ENCODE measurements at regions not wholly inside any gene's neighbourhood (a gene's known extent, or its start where the extent isn't known, plus 50 kb on each side); places are given as distances from the start of the nearest gene placed in this dataset.

GRCh38 chr2:2769481-2770431, 438.7 kb upstream of the MYT1L start:
- no peak overlapping the region for H3K4me3 ChIP-seq (ENCODE audit: low read depth, low read length)
- no peak for TF ChIP-seq CTCF (IDR thresholded peaks at IDR 0.05; ENCODE audit: insufficient read depth, low read length, poor library complexity, severe bottlenecking)
- H3K27me3 ChIP-seq (ENCODE audit: control insufficient read depth, insufficient read depth, low read length): peaks cover 4% of the 10 kb centered on the region
- DNase-seq (ENCODE audit: low read depth): no peak
- no peaks in the 10 kb centered on the region for H3K36me3 ChIP-seq (ENCODE audit: control insufficient read depth, insufficient read depth, low read length)

- TF ChIP-seq CTCF (IDR thresholded peaks at IDR 0.05; ENCODE audit: insufficient read depth, low read length, poor library complexity, severe bottlenecking): no peak
- DNase-seq (ENCODE audit: low read depth): no peak
These were observed 437.4 kb upstream of the MYT1L start for GRCh38 chr2:2768476-2768875.

GRCh38 chr2:2767837-2768236, 436.8 kb upstream of the MYT1L start:
- Histone ChIP-seq H3K4me3 (ENCODE audit: low read depth, low read length) (no peak overlapping the region), H3K36me3 (ENCODE audit: control insufficient read depth, insufficient read depth, low read length) (no peaks in the 10 kb centered on the region), H3K27me3 (ENCODE audit: control insufficient read depth, insufficient read depth, low read length) (peaks cover 4% of the 10 kb centered on the region)
- no peak for TF ChIP-seq CTCF (IDR thresholded peaks at IDR 0.05; ENCODE audit: insufficient read depth, low read length, poor library complexity, severe bottlenecking)
- no peak for DNase-seq (ENCODE audit: low read depth)

More at GRCh38 chr2:2768476-2768875, 437.4 kb upstream of the MYT1L start:
- Histone ChIP-seq H3K27me3 (ENCODE audit: control insufficient read depth, insufficient read depth, low read length) (peaks cover 4% of the 10 kb centered on the region), H3K36me3 (ENCODE audit: control insufficient read depth, insufficient read depth, low read length) (no peaks in the 10 kb centered on the region), H3K4me3 (ENCODE audit: low read depth, low read length) (no peak overlapping the region)

- Histone ChIP-seq H3K4me3 (ENCODE audit: low read depth, low read length) (no peak overlapping the region), H3K27me3 (ENCODE audit: control insufficient read depth, insufficient read depth, low read length) (peaks cover 4% of the 10 kb centered on the region), H3K36me3 (ENCODE audit: control insufficient read depth, insufficient read depth, low read length) (no peaks in the 10 kb centered on the region)
- TF ChIP-seq CTCF (IDR thresholded peaks at IDR 0.05; ENCODE audit: insufficient read depth, low read length, poor library complexity, severe bottlenecking): no peak
- DNase-seq (ENCODE audit: low read depth): no peak
These were observed 434.9 kb upstream of the MYT1L start for GRCh38 chr2:2765839-2766495.

GRCh38 chr2:2765176-2765800, 434.2 kb upstream of the MYT1L start:
- Histone ChIP-seq H3K4me3 (ENCODE audit: low read depth, low read length) (no peak overlapping the region), H3K27me3 (ENCODE audit: control insufficient read depth, insufficient read depth, low read length) (peaks cover 4% of the 10 kb centered on the region), H3K36me3 (ENCODE audit: control insufficient read depth, insufficient read depth, low read length) (no peaks in the 10 kb centered on the region)
- TF ChIP-seq CTCF (IDR thresholded peaks at IDR 0.05; ENCODE audit: insufficient read depth, low read length, poor library complexity, severe bottlenecking): no peak
- DNase-seq (ENCODE audit: low read depth): no peak

All from kidney epithelial cell (primary cell).